ENCODE measurements at regions not wholly inside any gene's neighbourhood (a gene's known extent, or its start where the extent isn't known, plus 50 kb on each side); places are given as distances from the start of the nearest gene placed in this dataset.

- no peak for TF ChIP-seq CTCF (IDR thresholded peaks at IDR 0.05)
- no peak for TF ChIP-seq POLR2A (IDR thresholded peaks at IDR 0.05)
Measured at GRCh38 chr2:198596985-198597384, 792.6 kb downstream of the PLCL1 start.

All from thyroid gland (tissue), 4 donors.